ENCODE measurements at regions not wholly inside any gene's neighbourhood (a gene's known extent, or its start where the extent isn't known, plus 50 kb on each side); places are given as distances from the start of the nearest gene placed in this dataset.

DNA sequence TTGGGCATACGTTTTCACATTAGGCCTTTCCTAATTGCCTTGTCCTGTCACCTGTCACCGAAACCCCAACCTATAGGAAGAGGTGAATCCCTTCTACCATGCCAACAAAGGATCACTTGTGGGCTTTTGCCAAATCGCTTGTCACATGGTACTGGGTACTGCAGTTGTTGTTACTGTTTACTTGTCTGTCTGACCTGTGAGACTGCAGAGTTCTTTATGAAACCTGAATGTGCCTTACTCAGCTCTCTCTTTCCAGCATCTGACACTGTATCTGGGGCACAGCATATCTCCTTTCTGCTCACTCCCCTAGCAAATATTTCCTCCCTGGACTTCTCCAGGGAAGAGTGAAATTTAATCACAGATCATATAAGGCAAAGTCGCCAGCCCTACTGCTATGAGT, 1272.4 kb downstream of the CDH8 start:
- no peak overlapping the region for H3K27ac ChIP-seq (ENCODE audit: low read depth, low read length)
- H4K20me1 ChIP-seq (ENCODE audit: low read depth, low read length): no peaks in the 10 kb centered on the region
- H3K9ac ChIP-seq (ENCODE audit: low read length): no peak overlapping the region
- H3K9me3 ChIP-seq (ENCODE audit: insufficient read depth, low read length): peaks cover 5% of the 10 kb centered on the region; the same call in 1 of the 2 replicates
- TF ChIP-seq EZH2phosphoT487 (conservative IDR thresholded peaks at IDR 0.05; ENCODE audit: low read length): no peak
- TF ChIP-seq CTCF (IDR thresholded peaks at IDR 0.05; ENCODE audit: insufficient read depth, low read length, poor library complexity, severe bottlenecking): no peak
- no peaks in the 10 kb centered on the region for H3F3A ChIP-seq (ENCODE audit: insufficient read depth)
- no peak overlapping the region for H3K4me2 ChIP-seq (ENCODE audit: low read depth, low read length, poor library complexity, severe bottlenecking)
- H3K36me3 ChIP-seq (ENCODE audit: low read length): no peaks in the 10 kb centered on the region
- no peak overlapping the region for H2AFZ ChIP-seq (ENCODE audit: low read depth, low read length, severe bottlenecking)
- no peak overlapping the region for H3K4me3 ChIP-seq (ENCODE audit: insufficient read depth, low read length, poor library complexity, severe bottlenecking)
- 0 out of 2 replicates have a peak, but pooled peaks cover 3% of the 10 kb centered on the region for H3K9me2 ChIP-seq (replicated peaks; ENCODE audit: insufficient read depth, low read length)
- no peaks in the 10 kb centered on the region for H3K79me2 ChIP-seq (ENCODE audit: insufficient read depth, low read length)
- H3K27me3 ChIP-seq (ENCODE audit: low read length): no peaks in the 10 kb centered on the region

GRCh38 chr16:60755907-60756306, 1280.3 kb downstream of the CDH8 start:
- Histone ChIP-seq H3K27ac (ENCODE audit: low read depth, low read length) (no peak overlapping the region), H3K9ac (ENCODE audit: low read length) (no peak overlapping the region), H3K4me3 (ENCODE audit: insufficient read depth, low read length, poor library complexity, severe bottlenecking) (no peak overlapping the region), H4K20me1 (ENCODE audit: low read depth, low read length) (no peaks in the 10 kb centered on the region), H3K79me2 (ENCODE audit: insufficient read depth, low read length) (no peaks in the 10 kb centered on the region), H3K27me3 (ENCODE audit: low read length) (no peaks in the 10 kb centered on the region), H3K9me2 (replicated peaks; ENCODE audit: insufficient read depth, low read length) (no peaks in the 10 kb centered on the region), H3F3A (ENCODE audit: insufficient read depth) (no peaks in the 10 kb centered on the region), H3K36me3 (ENCODE audit: low read length) (no peaks in the 10 kb centered on the region), H3K9me3 (ENCODE audit: insufficient read depth, low read length) (no peaks in the 10 kb centered on the region), H3K4me2 (ENCODE audit: low read depth, low read length, poor library complexity, severe bottlenecking) (no peak overlapping the region), H2AFZ (ENCODE audit: low read depth, low read length, severe bottlenecking) (no peak overlapping the region)
- TF ChIP-seq CTCF (IDR thresholded peaks at IDR 0.05; ENCODE audit: insufficient read depth, low read length, poor library complexity, severe bottlenecking) (no peak), EZH2phosphoT487 (conservative IDR thresholded peaks at IDR 0.05; ENCODE audit: low read length) (no peak)

- no peaks in the 10 kb centered on the region for H3K9me3 ChIP-seq (ENCODE audit: insufficient read depth, low read length)
- no peaks in the 10 kb centered on the region for H4K20me1 ChIP-seq (ENCODE audit: low read depth, low read length)
- no peaks in the 10 kb centered on the region for H3K36me3 ChIP-seq (ENCODE audit: low read length)
- H2AFZ ChIP-seq (ENCODE audit: low read depth, low read length, severe bottlenecking): no peak overlapping the region
- no peaks in the 10 kb centered on the region for H3K27me3 ChIP-seq (ENCODE audit: low read length)
- no peak overlapping the region for H3K4me2 ChIP-seq (ENCODE audit: low read depth, low read length, poor library complexity, severe bottlenecking)
- no peak overlapping the region for H3K9ac ChIP-seq (ENCODE audit: low read length)
- no peak overlapping the region for H3K27ac ChIP-seq (ENCODE audit: low read depth, low read length)
- no peaks in the 10 kb centered on the region for H3K9me2 ChIP-seq (replicated peaks; ENCODE audit: insufficient read depth, low read length)
- no peaks in the 10 kb centered on the region for H3F3A ChIP-seq (ENCODE audit: insufficient read depth)
- H3K4me3 ChIP-seq (ENCODE audit: insufficient read depth, low read length, poor library complexity, severe bottlenecking): no peak overlapping the region
- TF ChIP-seq EZH2phosphoT487 (conservative IDR thresholded peaks at IDR 0.05; ENCODE audit: low read length): no peak
- TF ChIP-seq CTCF (IDR thresholded peaks at IDR 0.05; ENCODE audit: insufficient read depth, low read length, poor library complexity, severe bottlenecking): no peak
- H3K79me2 ChIP-seq (ENCODE audit: insufficient read depth, low read length): no peaks in the 10 kb centered on the region
These were observed 1287.9 kb downstream of the CDH8 start for GRCh38 chr16:60748366-60748765.

Measured in SU-DHL-6 (cell line).